ENCODE measurements at regions not wholly inside any gene's neighbourhood (a gene's known extent, or its start where the extent isn't known, plus 50 kb on each side); places are given as distances from the start of the nearest gene placed in this dataset.
"Not testable (repeated sequence)": the region's sequence is repeated elsewhere in the genome, so short reads cannot be mapped to it uniquely, and the experiment has no call there.

DNA sequence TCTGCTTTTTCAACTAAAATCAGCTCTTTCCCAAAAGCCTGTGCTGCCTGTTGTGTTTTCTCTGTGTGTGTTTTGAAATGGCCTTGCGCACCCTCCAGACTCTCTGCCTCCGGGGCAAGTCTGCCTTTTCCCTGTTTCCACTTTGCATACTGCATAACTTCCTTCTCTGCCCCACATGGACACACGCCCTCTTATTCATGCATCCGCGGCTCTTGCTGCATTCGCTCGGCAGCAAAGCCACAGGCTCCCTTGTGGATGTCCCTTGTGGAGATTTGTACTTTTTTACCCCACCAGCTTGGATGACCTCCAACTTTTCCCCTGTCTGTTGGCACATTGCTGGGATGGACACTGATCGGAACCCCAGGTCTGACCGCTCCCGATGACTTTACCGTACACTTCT, 147.6 kb downstream of the ADSS2 start:
- TF ChIP-seq, protein P1, sequence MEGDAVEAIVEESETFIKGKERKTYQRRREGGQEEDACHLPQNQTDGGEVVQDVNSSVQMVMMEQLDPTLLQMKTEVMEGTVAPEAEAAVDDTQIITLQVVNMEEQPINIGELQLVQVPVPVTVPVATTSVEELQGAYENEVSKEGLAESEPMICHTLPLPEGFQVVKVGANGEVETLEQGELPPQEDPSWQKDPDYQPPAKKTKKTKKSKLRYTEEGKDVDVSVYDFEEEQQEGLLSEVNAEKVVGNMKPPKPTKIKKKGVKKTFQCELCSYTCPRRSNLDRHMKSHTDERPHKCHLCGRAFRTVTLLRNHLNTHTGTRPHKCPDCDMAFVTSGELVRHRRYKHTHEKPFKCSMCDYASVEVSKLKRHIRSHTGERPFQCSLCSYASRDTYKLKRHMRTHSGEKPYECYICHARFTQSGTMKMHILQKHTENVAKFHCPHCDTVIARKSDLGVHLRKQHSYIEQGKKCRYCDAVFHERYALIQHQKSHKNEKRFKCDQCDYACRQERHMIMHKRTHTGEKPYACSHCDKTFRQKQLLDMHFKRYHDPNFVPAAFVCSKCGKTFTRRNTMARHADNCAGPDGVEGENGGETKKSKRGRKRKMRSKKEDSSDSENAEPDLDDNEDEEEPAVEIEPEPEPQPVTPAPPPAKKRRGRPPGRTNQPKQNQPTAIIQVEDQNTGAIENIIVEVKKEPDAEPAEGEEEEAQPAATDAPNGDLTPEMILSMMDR (IDR thresholded peaks at IDR 0.05), result no peak
- Histone ChIP-seq H3K27ac (ENCODE audit: low read length) (no peak overlapping the region), H3K4me1 (ENCODE audit: control insufficient read depth, insufficient read depth, low read length) (peaks cover 9% of the 10 kb centered on the region), H3K9me3 (ENCODE audit: control insufficient read depth, insufficient read depth, low read length) (no peaks in the 10 kb centered on the region), H3K27me3 (ENCODE audit: control insufficient read depth, insufficient read depth, low read length) (no peaks in the 10 kb centered on the region), H3K36me3 (ENCODE audit: control insufficient read depth, insufficient read depth, low read length) (no peaks in the 10 kb centered on the region), H3K4me3 (ENCODE audit: low read length) (no peak overlapping the region)
- Mint-ChIP-seq H3K27ac (peak overlapping the region; percentile 2 to 23), H3K4me3 (no peak overlapping the region), H3K4me1 (peaks cover 31 to 41% of the 10 kb centered on the region in 2 donors), H3K27me3 (ENCODE audit: low read depth in 2 of 2) (no peaks in the 10 kb centered on the region), H3K9me3 (peaks cover 2% of the 10 kb centered on the region in 2 donors), H3K36me3 (peaks cover 7% of the 10 kb centered on the region)
- intact Hi-C loops (cut with micrococcal nuclease), result no loop called here
- 96% methylated on average over 11 of the region's 11 CpGs for WGBS (ENCODE audit: insufficient coverage)
- DNase-seq (no peak), ATAC-seq (no peak)

GRCh38 chr1:244304656-244305055, 147.1 kb downstream of the ADSS2 start:
- intact Hi-C loops (cut with micrococcal nuclease), result no loop called here
- ATAC-seq, result no peak
- Mint-ChIP-seq H3K4me1 (peaks cover 31 to 40% of the 10 kb centered on the region in 2 donors), H3K36me3 (peaks cover 7% of the 10 kb centered on the region), H3K4me3 (no peak overlapping the region), H3K27ac (peak overlapping the region; percentile 2 to 9), H3K9me3 (peaks cover 2% of the 10 kb centered on the region in 2 donors), H3K27me3 (ENCODE audit: low read depth in 2 of 2) (no peaks in the 10 kb centered on the region)
- Histone ChIP-seq H3K36me3 (ENCODE audit: control insufficient read depth, insufficient read depth, low read length) (no peaks in the 10 kb centered on the region), H3K9me3 (ENCODE audit: control insufficient read depth, insufficient read depth, low read length) (no peaks in the 10 kb centered on the region), H3K27me3 (ENCODE audit: control insufficient read depth, insufficient read depth, low read length) (no peaks in the 10 kb centered on the region), H3K4me1 (ENCODE audit: control insufficient read depth, insufficient read depth, low read length) (peaks cover 7% of the 10 kb centered on the region), H3K27ac (ENCODE audit: low read length) (no peak overlapping the region), H3K4me3 (ENCODE audit: low read length) (no peak overlapping the region)
- DNase-seq, result no peak
- whole genome bisulfite sequencing (ENCODE audit: insufficient coverage), result 69% methylated on average over 2 of the region's 3 CpGs
- TF ChIP-seq, protein P1 (IDR thresholded peaks at IDR 0.05), result no peak

DNA sequence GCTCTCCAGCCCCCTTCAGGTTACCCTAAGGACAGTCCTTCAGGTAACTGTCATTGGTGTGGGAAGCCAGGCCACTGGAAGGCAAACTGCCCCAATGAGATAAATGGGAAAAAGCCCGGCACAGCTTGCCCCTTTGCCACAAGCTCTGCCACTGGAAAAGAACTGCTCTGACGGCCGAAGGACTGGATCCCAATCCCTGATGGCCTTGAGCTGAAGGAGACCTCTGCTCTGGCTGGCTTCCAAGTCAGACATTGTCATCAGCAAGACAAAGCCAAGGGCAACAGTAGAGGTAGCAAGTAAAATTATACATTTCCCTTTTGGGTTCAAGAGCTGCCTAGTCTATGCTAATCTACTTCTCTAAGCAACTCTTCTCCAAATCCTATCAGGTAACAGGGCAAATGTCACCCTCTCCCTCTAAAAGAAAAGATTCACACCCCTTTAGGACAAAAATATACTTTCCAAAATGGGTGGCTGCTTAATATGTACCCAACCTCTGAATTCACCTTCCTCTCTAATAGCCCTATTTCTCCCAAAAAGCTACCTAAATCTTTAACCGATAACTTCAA, 145.8 kb downstream of the ADSS2 start:
- Histone ChIP-seq H3K27ac (ENCODE audit: low read length) (no peak overlapping the region), H3K4me1 (ENCODE audit: control insufficient read depth, insufficient read depth, low read length) (no peaks in the 10 kb centered on the region), H3K9me3 (ENCODE audit: control insufficient read depth, insufficient read depth, low read length) (no peaks in the 10 kb centered on the region), H3K4me3 (ENCODE audit: low read length) (no peak overlapping the region), H3K36me3 (ENCODE audit: control insufficient read depth, insufficient read depth, low read length) (no peaks in the 10 kb centered on the region), H3K27me3 (ENCODE audit: control insufficient read depth, insufficient read depth, low read length) (no peaks in the 10 kb centered on the region)
- DNase-seq (no peak), ATAC-seq (no peak)
- H3K9me3 Mint-ChIP-seq, result peaks cover 2% of the 10 kb centered on the region in 2 donors
- peak overlapping the region; percentile 1 to 9 for H3K27ac Mint-ChIP-seq
- H3K36me3 Mint-ChIP-seq, result peaks cover 7% of the 10 kb centered on the region
- no peaks in the 10 kb centered on the region for H3K27me3 Mint-ChIP-seq (ENCODE audit: low read depth in 2 of 2)
- TF ChIP-seq, protein P1 (IDR thresholded peaks at IDR 0.05), result no peak
- 96% methylated on average over 4 of the region's 4 CpGs for WGBS (ENCODE audit: insufficient coverage)
- intact Hi-C loops (cut with micrococcal nuclease), result no loop called here
- H3K4me3 Mint-ChIP-seq, result no peak overlapping the region
- H3K4me1 Mint-ChIP-seq, result peaks cover 35 to 43% of the 10 kb centered on the region in 2 donors

GRCh38 chr1:244306544-244306943, 145.2 kb downstream of the ADSS2 start:
- H3K27ac ChIP-seq (ENCODE audit: low read length), result no peak overlapping the region
- H3K4me3 Mint-ChIP-seq, result no peak overlapping the region
- intact Hi-C loops (cut with micrococcal nuclease), result no loop called here
- H3K9me3 ChIP-seq (ENCODE audit: control insufficient read depth, insufficient read depth, low read length), result no peaks in the 10 kb centered on the region
- TF ChIP-seq, protein P1 (IDR thresholded peaks at IDR 0.05), result no peak
- H3K4me3 ChIP-seq (ENCODE audit: low read length), result no peak overlapping the region
- H3K27me3 Mint-ChIP-seq (ENCODE audit: low read depth in 2 of 2), result no peaks in the 10 kb centered on the region
- peak overlapping the region in 1 of 2 donors; percentile 1 for H3K27ac Mint-ChIP-seq
- no peak for DNase-seq
- no peaks in the 10 kb centered on the region for H3K36me3 ChIP-seq (ENCODE audit: control insufficient read depth, insufficient read depth, low read length)
- H3K9me3 Mint-ChIP-seq, result peaks cover 2% of the 10 kb centered on the region in 2 donors
- no peak for ATAC-seq
- H3K4me1 Mint-ChIP-seq, result peaks cover 40 to 49% of the 10 kb centered on the region in 2 donors
- 100% methylated on average over 1 of the region's 2 CpGs for WGBS (ENCODE audit: insufficient coverage)
- H3K36me3 Mint-ChIP-seq, result peaks cover 7% of the 10 kb centered on the region
- H3K27me3 ChIP-seq (ENCODE audit: control insufficient read depth, insufficient read depth, low read length), result no peaks in the 10 kb centered on the region
- H3K4me1 ChIP-seq (ENCODE audit: control insufficient read depth, insufficient read depth, low read length), result no peaks in the 10 kb centered on the region

- H3K36me3 ChIP-seq (ENCODE audit: control insufficient read depth, insufficient read depth, low read length); H3K4me1 ChIP-seq (ENCODE audit: control insufficient read depth, insufficient read depth, low read length); H3K27ac ChIP-seq (ENCODE audit: low read length); H3K4me3 Mint-ChIP-seq; ATAC-seq; H3K4me3 ChIP-seq (ENCODE audit: low read length); H3K9me3 Mint-ChIP-seq; H3K36me3 Mint-ChIP-seq; H3K27me3 Mint-ChIP-seq (ENCODE audit: low read depth in 2 of 2); DNase-seq; H3K27me3 ChIP-seq (ENCODE audit: control insufficient read depth, insufficient read depth, low read length); intact Hi-C loops (cut with micrococcal nuclease); H3K9me3 ChIP-seq (ENCODE audit: control insufficient read depth, insufficient read depth, low read length): not testable (repeated sequence)
- WGBS (ENCODE audit: insufficient coverage), result 94% methylated on average over 4 of the region's 4 CpGs
- peak overlapping the region; percentile 24 to 41 for H3K27ac Mint-ChIP-seq
- H3K4me1 Mint-ChIP-seq, result peaks cover 45 to 51% of the 10 kb centered on the region in 2 donors
Observed at GRCh38 chr1:244309191-244309590, 142.5 kb downstream of the ADSS2 start.

All from natural killer cell (primary cell).